ENCODE measurements at regions not wholly inside any gene's neighbourhood (a gene's known extent, or its start where the extent isn't known, plus 50 kb on each side); places are given as distances from the start of the nearest gene placed in this dataset.
"Not testable (repeated sequence)": the region's sequence is repeated elsewhere in the genome, so short reads cannot be mapped to it uniquely, and the experiment has no call there.

GRCh38 chr4:13678186-13678924, 50.8 kb upstream of the BOD1L1 start:
- DNase-seq (ENCODE audit: low read depth in 2 of 2) = no peak

- no peak for DNase-seq (ENCODE audit: low read depth in 2 of 2)
These were observed 54.0 kb upstream of the BOD1L1 start for GRCh38 chr4:13681570-13681969.

- no peak for DNase-seq (ENCODE audit: low read depth in 2 of 2)
These were observed 66.7 kb upstream of the BOD1L1 start for GRCh38 chr4:13694256-13694655.

- DNase-seq (ENCODE audit: low read depth in 2 of 2) = no peak
These were observed 70.8 kb upstream of the BOD1L1 start for GRCh38 chr4:13698296-13698695.

- no peak for DNase-seq (ENCODE audit: low read depth in 2 of 2)
These were observed 72.7 kb upstream of the BOD1L1 start for GRCh38 chr4:13700021-13700857.

GRCh38 chr4:13700858-13701140, 73.3 kb upstream of the BOD1L1 start:
- not testable (repeated sequence) for DNase-seq (ENCODE audit: low read depth in 2 of 2)

- DNase-seq (ENCODE audit: low read depth in 2 of 2) = no peak
These were observed 74.5 kb upstream of the BOD1L1 start for GRCh38 chr4:13701937-13702446.

- DNase-seq (ENCODE audit: low read depth in 2 of 2) = no peak
These were observed 75.6 kb upstream of the BOD1L1 start for GRCh38 chr4:13703096-13703495.

GRCh38 chr4:13704035-13704434, 76.5 kb upstream of the BOD1L1 start:
- DNase-seq (ENCODE audit: low read depth in 2 of 2) = no peak

- DNase-seq (ENCODE audit: low read depth in 2 of 2) = no peak
These were observed 77.2 kb upstream of the BOD1L1 start for GRCh38 chr4:13704761-13705160.

- DNase-seq (ENCODE audit: low read depth in 2 of 2) = no peak
These were observed 78.1 kb upstream of the BOD1L1 start for GRCh38 chr4:13705521-13706041.

GRCh38 chr4:13706120-13706519, 78.6 kb upstream of the BOD1L1 start:
- no peak for DNase-seq (ENCODE audit: low read depth in 2 of 2)

GRCh38 chr4:13706716-13707115, 79.2 kb upstream of the BOD1L1 start:
- no peak for DNase-seq (ENCODE audit: low read depth in 2 of 2)

GRCh38 chr4:13710246-13710885, 82.8 kb upstream of the BOD1L1 start:
- no peak for DNase-seq (ENCODE audit: low read depth in 2 of 2)

GRCh38 chr4:13711233-13711785, 83.8 kb upstream of the BOD1L1 start:
- DNase-seq (ENCODE audit: low read depth in 2 of 2) = no peak

GRCh38 chr4:13721894-13722293, 94.4 kb upstream of the BOD1L1 start:
- DNase-seq (ENCODE audit: low read depth in 2 of 2) = no peak

GRCh38 chr4:13722649-13723048, 95.1 kb upstream of the BOD1L1 start:
- no peak for DNase-seq (ENCODE audit: low read depth in 2 of 2)

- no peak for DNase-seq (ENCODE audit: low read depth in 2 of 2)
These were observed 101.2 kb upstream of the BOD1L1 start for GRCh38 chr4:13728761-13729160.

GRCh38 chr4:13731019-13731418, 103.5 kb upstream of the BOD1L1 start:
- no peak for DNase-seq (ENCODE audit: low read depth in 2 of 2)

- no peak for DNase-seq (ENCODE audit: low read depth in 2 of 2)
These were observed 106.3 kb upstream of the BOD1L1 start for GRCh38 chr4:13733817-13734216.

- no peak for DNase-seq (ENCODE audit: low read depth in 2 of 2)
These were observed 123.1 kb upstream of the BOD1L1 start for GRCh38 chr4:13750594-13750993.

- not testable (repeated sequence) for DNase-seq (ENCODE audit: low read depth in 2 of 2)
These were observed 134.1 kb upstream of the BOD1L1 start for GRCh38 chr4:13761581-13761980.

Data from stimulated activated CD8-positive, alpha-beta memory T cell treated with anti-CD3 and anti-CD28 coated beads, Interleukin-2, amount 100 ng/mL, for 1 hour (primary cell).